ENCODE measurements at regions not wholly inside any gene's neighbourhood (a gene's known extent, or its start where the extent isn't known, plus 50 kb on each side); places are given as distances from the start of the nearest gene placed in this dataset.

GRCh38 chr6:153192943-153193885, 62.1 kb upstream of the RGS17 start:
- intact Hi-C loops (cut with micrococcal nuclease), result no loop called here
- no peak for DNase-seq (ENCODE audit: low spot score)
- H3K27ac Mint-ChIP-seq, result no peak overlapping the region
- no peak overlapping the region for H3K4me3 Mint-ChIP-seq
- no peaks in the 10 kb centered on the region for H3K9me3 Mint-ChIP-seq
- H3K4me1 Mint-ChIP-seq (ENCODE audit: low read depth), result no peaks in the 10 kb centered on the region
- H3K27me3 Mint-ChIP-seq (ENCODE audit: insufficient read depth), result no peaks in the 10 kb centered on the region
- H3K36me3 Mint-ChIP-seq (ENCODE audit: low read depth), result no peaks in the 10 kb centered on the region

- DNase-seq (ENCODE audit: low spot score), result no peak
- H3K9me3 Mint-ChIP-seq, result no peaks in the 10 kb centered on the region
- H3K4me1 Mint-ChIP-seq (ENCODE audit: low read depth), result no peaks in the 10 kb centered on the region
- no peaks in the 10 kb centered on the region for H3K36me3 Mint-ChIP-seq (ENCODE audit: low read depth)
- H3K27me3 Mint-ChIP-seq (ENCODE audit: insufficient read depth), result peaks cover 2% of the 10 kb centered on the region
- H3K4me3 Mint-ChIP-seq, result no peak overlapping the region
- no peak overlapping the region for H3K27ac Mint-ChIP-seq
- intact Hi-C loops (cut with micrococcal nuclease), result no loop called here
Measured at GRCh38 chr6:153183925-153184324, 52.8 kb upstream of the RGS17 start.
